CD4-positive, alpha-beta T cell treated with Interleukin-10 for 1 hour (primary cell): ENCODE measurements at regions not wholly inside any gene's neighbourhood (a gene's known extent, or its start where the extent isn't known, plus 50 kb on each side); places are given as distances from the start of the nearest gene placed in this dataset.
"Not testable (repeated sequence)": the region's sequence is repeated elsewhere in the genome, so short reads cannot be mapped to it uniquely, and the experiment has no call there.

Experiments used
- DNase-seq: peaks from one replicate; pipeline ENCODE4 v3.0.0-alpha.2; 2020

GRCh38 chr1:196366-196765 lies 255.1 kb downstream of the OR4F29 start:
- not testable (repeated sequence) for DNase-seq

- not testable (repeated sequence) for DNase-seq
Observed at GRCh38 chr1:191296-192049, 260.0 kb downstream of the OR4F29 start.

- DNase-seq: not testable (repeated sequence)
Observed at GRCh38 chr1:190678-191077, 260.8 kb downstream of the OR4F29 start.

- not testable (repeated sequence) for DNase-seq
Observed at GRCh38 chr1:189915-190314, 261.6 kb downstream of the OR4F29 start.

GRCh38 chr1:189270-189669 lies 262.2 kb downstream of the OR4F29 start:
- not testable (repeated sequence) for DNase-seq

- DNase-seq: not testable (repeated sequence)
Observed at GRCh38 chr1:187298-187697, 264.2 kb downstream of the OR4F29 start.

- DNase-seq: not testable (repeated sequence)
Observed at GRCh38 chr1:186691-187131, 264.8 kb downstream of the OR4F29 start.

- not testable (repeated sequence) for DNase-seq
Observed at GRCh38 chr1:186223-186622, 265.3 kb downstream of the OR4F29 start.

GRCh38 chr1:185526-185925 lies 266.0 kb downstream of the OR4F29 start:
- not testable (repeated sequence) for DNase-seq

- DNase-seq: not testable (repeated sequence)
Observed at GRCh38 chr1:184336-184686, 267.2 kb downstream of the OR4F29 start.

- not testable (repeated sequence) for DNase-seq
Observed at GRCh38 chr1:183620-184335, 267.7 kb downstream of the OR4F29 start.

- not testable (repeated sequence) for DNase-seq
Observed at GRCh38 chr1:183081-183480, 268.4 kb downstream of the OR4F29 start.

GRCh38 chr1:182631-183030 lies 268.8 kb downstream of the OR4F29 start:
- not testable (repeated sequence) for DNase-seq

- DNase-seq: peak; percentile 49
Observed at GRCh38 chr1:181247-182216, 269.9 kb downstream of the OR4F29 start.

- DNase-seq: not testable (repeated sequence)
Observed at GRCh38 chr1:180749-181205, 270.7 kb downstream of the OR4F29 start.

- DNase-seq: not testable (repeated sequence)
Observed at GRCh38 chr1:138842-139241, 312.6 kb downstream of the OR4F29 start.

GRCh38 chr1:137664-138063 lies 313.8 kb downstream of the OR4F29 start:
- DNase-seq: not testable (repeated sequence)

- not testable (repeated sequence) for DNase-seq
Observed at GRCh38 chr1:136344-136932, 315.0 kb downstream of the OR4F29 start.

GRCh38 chr1:134936-135335 lies 316.5 kb downstream of the OR4F29 start:
- DNase-seq: not testable (repeated sequence)

GRCh38 chr1:118440-118839 lies 333.0 kb downstream of the OR4F29 start:
- DNase-seq: not testable (repeated sequence)

- not testable (repeated sequence) for DNase-seq
Observed at GRCh38 chr1:115534-115933, 335.9 kb downstream of the OR4F29 start.

GRCh38 chr1:104776-105175 lies 346.7 kb downstream of the OR4F29 start:
- DNase-seq: not testable (repeated sequence)
